DOHH2 (cell line): ENCODE measurements at regions not wholly inside any gene's neighbourhood (a gene's known extent, or its start where the extent isn't known, plus 50 kb on each side); places are given as distances from the start of the nearest gene placed in this dataset.

Experiments used
- H3F3A ChIP-seq: fragments of 200-600 bp; sonication (generic), shearing (Covaris generic); 2 replicates; pipeline ENCODE4 v1.6.0; 2016; ENCODE audit warnings: antibody characterized with exemption, mild to moderate bottlenecking; ENCODE audit not compliant: control insufficient read depth, insufficient read depth
- H3K27ac ChIP-seq: fragments of 200-600 bp; sonication (generic); 2 replicates; pipeline ENCODE4 v1.5.1; 2014; ENCODE audit warnings: low read depth, mild to moderate bottlenecking, low read length, moderate library complexity
- H3K27me3 ChIP-seq: fragments of 200-600 bp; sonication (generic); 2 replicates; pipeline ENCODE4 v1.6.1; 2014; ENCODE audit warnings: mild to moderate bottlenecking, low read length, mixed read lengths; ENCODE audit not compliant: control insufficient read depth
- H3K36me3 ChIP-seq: fragments of 200-600 bp; sonication (generic); 2 replicates; pipeline ENCODE4 v1.6.1; 2014; ENCODE audit warnings: mild to moderate bottlenecking, low read length, moderate library complexity, mixed read lengths; ENCODE audit not compliant: control insufficient read depth
- H3K4me1 ChIP-seq: fragments of 200-600 bp; sonication (generic); 2 replicates; pipeline ENCODE4 v1.6.1; 2014; ENCODE audit warnings: mild to moderate bottlenecking, low read length, mixed read lengths; ENCODE audit not compliant: control insufficient read depth
- H3K4me2 ChIP-seq: fragments of 200-600 bp; sonication (generic); 2 replicates; pipeline ENCODE4 v1.6.0; 2014; ENCODE audit warnings: mild to moderate bottlenecking, low read length, moderate library complexity
- H3K4me3 ChIP-seq: fragments of 200-600 bp; sonication (generic); 2 replicates; pipeline ENCODE4 v1.5.1; 2014; ENCODE audit warnings: mild to moderate bottlenecking, low read length, mixed read lengths
- H3K79me2 ChIP-seq: fragments of 200-600 bp; sonication (generic); 2 replicates; pipeline ENCODE4 v1.6.1; 2014; ENCODE audit warnings: mild to moderate bottlenecking, low read length, mixed read lengths; ENCODE audit not compliant: control insufficient read depth
- H3K9me2 ChIP-seq: fragments of 200-600 bp; sonication (generic); replicated peaks from 2 replicates; pipeline ENCODE4 v1.6.1; 2014; ENCODE audit warnings: mild to moderate bottlenecking, low read length, mixed read lengths; ENCODE audit not compliant: control insufficient read depth
- H3K9me3 ChIP-seq: fragments of 200-600 bp; sonication (generic); 2 replicates; pipeline ENCODE4 v1.6.1; 2014; ENCODE audit warnings: antibody characterized with exemption, low read length, mixed read lengths; ENCODE audit not compliant: control insufficient read depth, insufficient read depth
- H4K20me1 ChIP-seq: fragments of 200-600 bp; sonication (generic); 2 replicates; pipeline ENCODE4 v1.6.0; 2014; ENCODE audit warnings: low read depth, mild to moderate bottlenecking, antibody characterized with exemption, low read length, moderate library complexity; ENCODE audit not compliant: control insufficient read depth, insufficient read depth
- EZH2phosphoT487 ChIP-seq: fragments of 200-600 bp; sonication (generic); IDR thresholded peaks from 2 replicates; pipeline ENCODE4 v1.6.1; 2017; ENCODE audit warnings: borderline replicate concordance, mild to moderate bottlenecking, antibody characterized with exemption, low read length, moderate library complexity, mixed read lengths
- TF ChIP-seq, protein P1 (sequence below): fragments of 200-600 bp; sonication (generic); IDR thresholded peaks from one replicate; pipeline ENCODE4 v1.5.1; 2014; ENCODE audit warnings: antibody characterized with exemption, mild to moderate bottlenecking, low read depth, low read length; ENCODE audit not compliant: poor library complexity, severe bottlenecking

DNA sequence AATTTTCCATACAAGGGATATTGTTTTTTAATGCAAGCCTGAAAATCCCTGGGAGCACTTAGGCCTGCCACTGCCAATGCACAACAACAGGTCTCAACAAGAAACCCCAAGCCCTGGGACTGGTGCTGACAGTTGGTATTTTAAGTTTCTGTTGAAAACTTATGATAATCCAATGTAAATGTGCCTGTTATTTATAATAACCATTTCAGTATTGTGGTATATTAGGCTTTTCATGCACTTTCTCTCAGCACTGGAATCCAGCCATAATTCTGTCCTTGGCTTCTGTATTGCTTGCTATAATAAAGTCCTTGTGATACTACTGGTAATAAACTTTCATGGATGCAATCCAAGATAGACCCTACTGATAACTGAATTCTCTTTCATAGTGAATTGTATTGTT, 218.9 kb downstream of the PCDH7 start:
- Histone ChIP-seq H3K27me3 (no peaks in the 10 kb centered on the region), H3K79me2 (no peaks in the 10 kb centered on the region), H3K4me1 (no peaks in the 10 kb centered on the region), H3K4me2 (no peak overlapping the region), H3K9me3 (no peaks in the 10 kb centered on the region), H3K36me3 (no peaks in the 10 kb centered on the region), H3K27ac (no peak overlapping the region), H3K4me3 (no peak overlapping the region), H3K9me2 (no peaks in the 10 kb centered on the region; the same call in 1 of the 2 replicates), H3F3A (no peaks in the 10 kb centered on the region), H4K20me1 (no peaks in the 10 kb centered on the region)
- TF ChIP-seq EZH2phosphoT487: no peak
- TF ChIP-seq, protein P1, sequence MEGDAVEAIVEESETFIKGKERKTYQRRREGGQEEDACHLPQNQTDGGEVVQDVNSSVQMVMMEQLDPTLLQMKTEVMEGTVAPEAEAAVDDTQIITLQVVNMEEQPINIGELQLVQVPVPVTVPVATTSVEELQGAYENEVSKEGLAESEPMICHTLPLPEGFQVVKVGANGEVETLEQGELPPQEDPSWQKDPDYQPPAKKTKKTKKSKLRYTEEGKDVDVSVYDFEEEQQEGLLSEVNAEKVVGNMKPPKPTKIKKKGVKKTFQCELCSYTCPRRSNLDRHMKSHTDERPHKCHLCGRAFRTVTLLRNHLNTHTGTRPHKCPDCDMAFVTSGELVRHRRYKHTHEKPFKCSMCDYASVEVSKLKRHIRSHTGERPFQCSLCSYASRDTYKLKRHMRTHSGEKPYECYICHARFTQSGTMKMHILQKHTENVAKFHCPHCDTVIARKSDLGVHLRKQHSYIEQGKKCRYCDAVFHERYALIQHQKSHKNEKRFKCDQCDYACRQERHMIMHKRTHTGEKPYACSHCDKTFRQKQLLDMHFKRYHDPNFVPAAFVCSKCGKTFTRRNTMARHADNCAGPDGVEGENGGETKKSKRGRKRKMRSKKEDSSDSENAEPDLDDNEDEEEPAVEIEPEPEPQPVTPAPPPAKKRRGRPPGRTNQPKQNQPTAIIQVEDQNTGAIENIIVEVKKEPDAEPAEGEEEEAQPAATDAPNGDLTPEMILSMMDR: no peak

DNA sequence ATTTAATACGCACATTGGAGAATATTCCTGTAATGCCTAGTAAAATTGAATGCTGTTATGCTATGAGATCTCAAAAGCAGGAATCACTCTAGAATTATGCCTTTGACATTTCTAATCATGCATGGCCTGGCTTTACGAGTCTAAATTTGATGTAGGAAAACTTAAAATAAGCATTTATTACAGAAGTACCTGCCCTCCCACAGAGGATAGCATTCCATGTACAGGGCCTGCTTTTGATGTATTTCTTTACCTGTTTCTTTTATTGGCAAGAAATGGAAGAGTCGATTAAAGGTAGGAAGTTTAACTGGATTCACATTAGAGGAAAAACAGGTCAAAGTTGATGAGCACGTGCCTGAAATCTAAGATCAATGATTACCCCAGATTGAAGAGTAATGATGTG, 219.5 kb downstream of the PCDH7 start:
- H4K20me1 ChIP-seq: no peaks in the 10 kb centered on the region
- H3K4me3 ChIP-seq: no peak overlapping the region
- no peaks in the 10 kb centered on the region for H3K36me3 ChIP-seq
- H3K4me1 ChIP-seq: no peaks in the 10 kb centered on the region
- TF ChIP-seq EZH2phosphoT487: no peak
- TF ChIP-seq, protein P1: no peak
- no peaks in the 10 kb centered on the region; the same call in 1 of the 2 replicates for H3K9me2 ChIP-seq
- no peaks in the 10 kb centered on the region for H3F3A ChIP-seq
- H3K79me2 ChIP-seq: no peaks in the 10 kb centered on the region
- no peaks in the 10 kb centered on the region for H3K9me3 ChIP-seq
- H3K4me2 ChIP-seq: no peak overlapping the region
- no peaks in the 10 kb centered on the region for H3K27me3 ChIP-seq
- H3K27ac ChIP-seq: no peak overlapping the region

DNA sequence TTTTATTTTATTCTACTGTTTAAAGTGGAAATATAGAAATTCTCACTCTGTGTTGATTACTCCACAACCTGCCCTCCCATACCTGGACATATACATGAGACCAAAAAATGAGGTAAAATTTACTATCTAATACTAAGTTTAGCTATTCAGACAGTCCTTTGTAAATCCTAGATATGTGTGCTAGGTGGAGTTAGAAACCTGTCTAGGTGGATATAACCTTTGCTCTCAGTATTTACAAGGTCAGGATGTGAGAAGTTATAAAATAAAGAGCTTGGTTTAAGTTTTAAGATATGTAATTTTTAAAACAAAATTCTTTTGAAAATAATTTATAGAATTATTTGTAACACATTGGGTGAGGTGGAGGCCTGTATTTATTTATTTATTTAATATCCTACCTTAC, 221.5 kb downstream of the PCDH7 start:
- TF ChIP-seq EZH2phosphoT487: no peak
- TF ChIP-seq, protein P1: no peak
- H3K79me2 ChIP-seq: no peaks in the 10 kb centered on the region
- H3K27ac ChIP-seq: no peak overlapping the region
- H3K9me3 ChIP-seq: no peaks in the 10 kb centered on the region
- no peaks in the 10 kb centered on the region; the same call in 1 of the 2 replicates for H3K9me2 ChIP-seq
- no peaks in the 10 kb centered on the region for H3F3A ChIP-seq
- H4K20me1 ChIP-seq: no peaks in the 10 kb centered on the region
- H3K4me2 ChIP-seq: no peak overlapping the region
- no peaks in the 10 kb centered on the region for H3K4me1 ChIP-seq
- H3K27me3 ChIP-seq: no peaks in the 10 kb centered on the region
- no peaks in the 10 kb centered on the region for H3K36me3 ChIP-seq
- H3K4me3 ChIP-seq: no peak overlapping the region
